Parathyroid adenoma (tissue), 2 donors: ENCODE measurements at regions not wholly inside any gene's neighbourhood (a gene's known extent, or its start where the extent isn't known, plus 50 kb on each side); places are given as distances from the start of the nearest gene placed in this dataset.

Experiments used
- H2AFZ ChIP-seq: fragments of 300-600 bp; sonication (generic); one replicate; pipeline ENCODE4 v1.7.0; 2017; ENCODE audit warnings: antibody characterized with exemption, mild to moderate bottlenecking
- H3K27ac ChIP-seq: fragments of 300-600 bp; sonication (generic); one replicate; pipeline ENCODE4 v1.7.0; 2017
- H3K27me3 ChIP-seq: fragments of 300-600 bp; sonication (generic); one replicate; pipeline ENCODE4 v1.7.0; 2017; ENCODE audit warnings: low read length; ENCODE audit not compliant: control insufficient read depth, insufficient read depth
- H3K36me3 ChIP-seq: fragments of 300-600 bp; sonication (generic); one replicate; pipeline ENCODE4 v1.7.0; 2017; ENCODE audit warnings: low read length; ENCODE audit not compliant: control insufficient read depth, insufficient read depth
- H3K4me1 ChIP-seq: fragments of 300-600 bp; sonication (generic); one replicate; pipeline ENCODE4 v1.7.0; 2017; ENCODE audit warnings: control low read depth
- H3K4me2 ChIP-seq: fragments of 300-600 bp; sonication (generic); one replicate; pipeline ENCODE4 v1.7.0; 2017; ENCODE audit warnings: low read length
- H3K4me3 ChIP-seq: fragments of 300-600 bp; sonication (generic); one replicate; pipeline ENCODE4 v1.7.0; 2017; ENCODE audit warnings: low read depth, low read length
- H3K79me2 ChIP-seq: fragments of 300-600 bp; sonication (generic); one replicate; pipeline ENCODE4 v1.7.0; 2017; ENCODE audit warnings: control low read depth
- H3K9ac ChIP-seq: fragments of 300-600 bp; sonication (generic); one replicate; pipeline ENCODE4 v1.7.0; 2017; ENCODE audit warnings: mild to moderate bottlenecking
- H3K9me3 ChIP-seq: fragments of 300-600 bp; sonication (generic); one replicate; pipeline ENCODE4 v1.7.0; 2017; ENCODE audit warnings: low read length; ENCODE audit not compliant: control insufficient read depth
- CTCF ChIP-seq: fragments of 300-600 bp; sonication (generic); IDR thresholded peaks from one replicate; pipeline ENCODE4 v1.7.0; 2017; ENCODE audit warnings: antibody characterized with exemption, mild to moderate bottlenecking
- donor health status: primary hyperparathyroidism.

GRCh38 chr22:22168941-22169867 is 75.4 kb upstream of the VPREB1 start:
- Histone ChIP-seq H3K27ac (no peak overlapping the region), H3K4me3 (no peak overlapping the region)

GRCh38 chr22:22168190-22168940 is 76.2 kb upstream of the VPREB1 start:
- Histone ChIP-seq H3K4me2 (peak overlapping the region; percentile 54), H3K4me1 (peaks cover 13% of the 10 kb centered on the region), H3K9me3 (no peaks in the 10 kb centered on the region), H3K36me3 (no peaks in the 10 kb centered on the region), H3K27ac (peak overlapping the region; percentile 16), H3K27me3 (no peaks in the 10 kb centered on the region), H3K79me2 (no peaks in the 10 kb centered on the region), H2AFZ (peak overlapping the region; percentile 31), H3K9ac (no peak overlapping the region), H3K4me3 (no peak overlapping the region)
- no peak for TF ChIP-seq CTCF

More at GRCh38 chr22:22168941-22169867, 75.4 kb upstream of the VPREB1 start:
- Histone ChIP-seq H3K9me3 (no peaks in the 10 kb centered on the region), H3K79me2 (no peaks in the 10 kb centered on the region), H3K4me1 (peaks cover 13% of the 10 kb centered on the region), H3K9ac (no peak overlapping the region), H2AFZ (peak overlapping the region; percentile 31), H3K27me3 (no peaks in the 10 kb centered on the region), H3K36me3 (no peaks in the 10 kb centered on the region), H3K4me2 (peak overlapping the region; percentile 54)
- no peak for TF ChIP-seq CTCF

- no peaks in the 10 kb centered on the region for H3K9me3 ChIP-seq
- H3K27me3 ChIP-seq = no peaks in the 10 kb centered on the region
- H3K4me1 ChIP-seq = peaks cover 13% of the 10 kb centered on the region
- no peak overlapping the region for H3K4me3 ChIP-seq
- H3K36me3 ChIP-seq = no peaks in the 10 kb centered on the region
- H3K79me2 ChIP-seq = no peaks in the 10 kb centered on the region
- no peak overlapping the region for H3K9ac ChIP-seq
- TF ChIP-seq CTCF = no peak
- peak overlapping the region; percentile 31 for H2AFZ ChIP-seq
- peak overlapping the region; percentile 16 for H3K27ac ChIP-seq
- peak overlapping the region; percentile 54 for H3K4me2 ChIP-seq
Measured at GRCh38 chr22:22167791-22168189, 76.8 kb upstream of the VPREB1 start.

- Histone ChIP-seq H3K4me1 (peaks cover 12% of the 10 kb centered on the region), H3K9me3 (no peaks in the 10 kb centered on the region), H3K27ac (peak overlapping the region; percentile 53), H3K4me3 (no peak overlapping the region), H3K4me2 (no peak overlapping the region), H2AFZ (peak overlapping the region; percentile 33), H3K9ac (no peak overlapping the region), H3K79me2 (no peaks in the 10 kb centered on the region), H3K36me3 (no peaks in the 10 kb centered on the region), H3K27me3 (no peaks in the 10 kb centered on the region)
- TF ChIP-seq CTCF = no peak
Measured at GRCh38 chr22:22166941-22167713, 77.5 kb upstream of the VPREB1 start.
